Liver (tissue), 8 donors: ENCODE measurements at regions not wholly inside any gene's neighbourhood (a gene's known extent, or its start where the extent isn't known, plus 50 kb on each side); places are given as distances from the start of the nearest gene placed in this dataset.

Source experiments
- DNase-seq: peaks from one replicate; pipeline ENCODE4 v3.0.0-alpha.2; 2017; ENCODE audit warnings: low spot score
- H3K27ac ChIP-seq, 2 donors: one replicate each; pipeline ENCODE4 v1.7.0; 2013; ENCODE audit warnings: inconsistent platforms in 2 of 2, low read length in 2 of 2, control low read depth in 1 of 2, low read depth in 1 of 2, mild to moderate bottlenecking in 1 of 2
- H3K27me3 ChIP-seq, 4 donors: one replicate each; pipeline versions ENCODE4 v1.6.1 to v1.7.0; 2013; ENCODE audit warnings: low read length in 3 of 4, inconsistent platforms in 1 of 4, mild to moderate bottlenecking in 1 of 4, moderate library complexity in 1 of 4; ENCODE audit not compliant: control insufficient read depth in 4 of 4, insufficient read depth in 4 of 4
- H3K36me3 ChIP-seq, 4 donors: one replicate each; pipeline versions ENCODE4 v1.6.1 to v1.7.0; 2013; ENCODE audit warnings: low read length in 3 of 4, mild to moderate bottlenecking in 3 of 4, low read depth in 1 of 4, moderate library complexity in 1 of 4; ENCODE audit not compliant: control insufficient read depth in 4 of 4, insufficient read depth in 3 of 4
- H3K4me1 ChIP-seq, 4 donors: one replicate each; pipeline versions ENCODE4 v1.6.1 to v1.7.0; 2013; ENCODE audit warnings: low read length in 3 of 4, mild to moderate bottlenecking in 3 of 4, moderate library complexity in 1 of 4; ENCODE audit not compliant: control insufficient read depth in 4 of 4, insufficient read depth in 4 of 4
- H3K4me3 ChIP-seq, 3 donors: one replicate each; pipeline versions ENCODE4 v1.6.1 to v1.7.0; 2013; ENCODE audit warnings: low read length in 3 of 3, control low read depth in 1 of 3, low read depth in 1 of 3, mild to moderate bottlenecking in 1 of 3
- H3K9ac ChIP-seq, 2 donors: one replicate each; pipeline ENCODE4 v1.7.0; 2013; ENCODE audit warnings: low read length in 2 of 2, mild to moderate bottlenecking in 2 of 2, moderate library complexity in 2 of 2, control low read depth in 1 of 2, low read depth in 1 of 2
- H3K9me3 ChIP-seq, 4 donors: one replicate each; pipeline versions ENCODE4 v1.6.1 to v1.7.0; 2013; ENCODE audit warnings: low read length in 3 of 4; ENCODE audit not compliant: control insufficient read depth in 4 of 4
- ATF3 ChIP-seq: IDR thresholded peaks from 2 replicates; pipeline ENCODE4 v1.6.1; 2016; ENCODE audit warnings: antibody characterized with exemption
- CTCF ChIP-seq: fragments of 150-350 bp; IDR thresholded peaks from 2 replicates; pipeline ENCODE4 v1.5.1; 2017; ENCODE audit warnings: improper control_type of control experiment, low read depth, low read length; ENCODE audit not compliant: missing input control
- EGR1 ChIP-seq, 2 donors: IDR thresholded peaks; 2 replicates each; pipeline ENCODE4 v1.6.1; 2016 to 2018; ENCODE audit warnings: antibody characterized with exemption in 2 of 2, low read depth in 2 of 2
- FOXA2 ChIP-seq: IDR thresholded peaks from 2 replicates; pipeline ENCODE4 v1.6.1; 2016; ENCODE audit warnings: antibody characterized with exemption
- GABPA ChIP-seq, 2 donors: IDR thresholded peaks in 1 of 2; conservative IDR thresholded peaks in 1 of 2; 2 replicates each; pipeline ENCODE4 v1.6.1; 2016; ENCODE audit warnings: antibody characterized with exemption in 2 of 2, mild to moderate bottlenecking in 1 of 2, moderate library complexity in 1 of 2
- HNF4A ChIP-seq, 2 donors: conservative IDR thresholded peaks; 2 replicates each; pipeline ENCODE4 v1.6.1; 2016; ENCODE audit warnings: antibody characterized with exemption in 2 of 2, mild to moderate bottlenecking in 2 of 2
- HNF4G ChIP-seq: IDR thresholded peaks from 2 replicates; pipeline ENCODE4 v1.6.1; 2016; ENCODE audit warnings: antibody characterized with exemption
- JUND ChIP-seq, 2 donors: IDR thresholded peaks; 2 replicates each; pipeline ENCODE4 v1.6.1; 2016; ENCODE audit warnings: antibody characterized with exemption in 2 of 2
- MAX ChIP-seq: IDR thresholded peaks from 2 replicates; pipeline ENCODE4 v1.6.1; 2016; ENCODE audit warnings: antibody characterized with exemption
- NR2F2 ChIP-seq: IDR thresholded peaks from 2 replicates; pipeline ENCODE4 v1.6.1; 2016; ENCODE audit warnings: antibody characterized with exemption
- REST ChIP-seq: IDR thresholded peaks from 2 replicates; pipeline ENCODE4 v1.6.1; 2016; ENCODE audit warnings: antibody characterized with exemption, mild to moderate bottlenecking
- SP1 ChIP-seq: IDR thresholded peaks from 2 replicates; pipeline ENCODE4 v1.6.1; 2018; ENCODE audit warnings: antibody characterized with exemption, mild to moderate bottlenecking
- TAF1 ChIP-seq: conservative IDR thresholded peaks from 2 replicates; pipeline ENCODE4 v1.6.1; 2016; ENCODE audit warnings: antibody characterized with exemption, mild to moderate bottlenecking
- WGBS: extraction: QIAGEN DNeasy Blood & Tissue Kit; methylation state at CpG from one replicate; pipeline ENCODE4 v1.1.7; 2013; 5-methylcytosine and 5-hydroxymethylcytosine counted together
- TF ChIP-seq, protein P1 (sequence below): IDR thresholded peaks from 2 replicates; pipeline ENCODE4 v1.6.1; 2016; ENCODE audit warnings: antibody characterized with exemption
- donor health status: healthy.
- donor health status: healthy.
- donor health status: healthy.
- donor health status: healthy.
- donor health status: healthy.

DNA sequence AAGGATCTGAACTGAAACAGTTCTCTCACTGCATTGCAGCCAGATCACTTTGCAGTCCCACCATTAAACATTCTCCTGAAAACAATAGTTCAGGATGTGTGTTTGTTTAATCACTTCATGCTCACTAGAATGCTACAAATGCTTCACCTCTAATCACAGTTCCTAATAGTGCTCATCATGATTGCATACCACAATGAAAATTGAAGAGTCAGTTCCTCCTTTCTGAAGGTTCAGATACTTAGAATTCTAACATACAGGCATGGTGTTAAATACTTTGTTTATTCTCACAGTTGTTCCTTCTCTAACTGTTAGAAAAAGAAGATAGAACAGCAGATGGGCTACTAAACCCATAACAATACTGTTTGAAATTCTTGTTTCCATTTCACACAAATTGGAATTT lies 622.3 kb upstream of the ACVR2A start (continued):
- TF ChIP-seq CTCF (no peak), GABPA (IDR thresholded peaks at IDR 0.05 in 1 of 2, conservative IDR thresholded peaks at IDR 0.05 in 1 of 2) (no peak), JUND (IDR thresholded peaks at IDR 0.05) (no peak), NR2F2 (no peak)

DNA sequence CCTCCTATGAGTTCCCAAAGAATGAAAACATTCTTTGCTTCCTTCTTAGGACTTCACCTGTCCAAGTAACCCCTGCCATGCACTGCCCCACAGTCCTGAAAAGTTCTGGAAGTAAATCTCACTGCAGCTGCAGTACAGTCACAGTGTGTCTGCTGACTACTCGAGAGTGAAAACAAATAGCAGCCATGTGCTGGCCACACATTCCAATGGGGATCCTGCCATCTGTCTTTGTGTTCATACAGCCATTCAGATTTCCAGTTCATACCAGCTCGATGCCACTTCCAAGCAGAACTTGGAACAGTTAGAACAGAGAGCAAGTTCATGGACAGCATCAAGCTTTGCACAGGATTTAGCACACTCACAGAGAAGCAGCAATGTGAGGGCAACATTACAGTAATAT lies 629.9 kb upstream of the ACVR2A start:
- no peaks in the 10 kb centered on the region for H3K9me3 ChIP-seq
- no peaks in the 10 kb centered on the region for H3K27me3 ChIP-seq
- H3K9ac ChIP-seq: no peak overlapping the region
- H3K36me3 ChIP-seq: no peaks in the 10 kb centered on the region
- H3K4me1 ChIP-seq: no peaks in the 10 kb centered on the region
- TF ChIP-seq HNF4A (conservative IDR thresholded peaks at IDR 0.05): no peak
- TF ChIP-seq, protein P1, sequence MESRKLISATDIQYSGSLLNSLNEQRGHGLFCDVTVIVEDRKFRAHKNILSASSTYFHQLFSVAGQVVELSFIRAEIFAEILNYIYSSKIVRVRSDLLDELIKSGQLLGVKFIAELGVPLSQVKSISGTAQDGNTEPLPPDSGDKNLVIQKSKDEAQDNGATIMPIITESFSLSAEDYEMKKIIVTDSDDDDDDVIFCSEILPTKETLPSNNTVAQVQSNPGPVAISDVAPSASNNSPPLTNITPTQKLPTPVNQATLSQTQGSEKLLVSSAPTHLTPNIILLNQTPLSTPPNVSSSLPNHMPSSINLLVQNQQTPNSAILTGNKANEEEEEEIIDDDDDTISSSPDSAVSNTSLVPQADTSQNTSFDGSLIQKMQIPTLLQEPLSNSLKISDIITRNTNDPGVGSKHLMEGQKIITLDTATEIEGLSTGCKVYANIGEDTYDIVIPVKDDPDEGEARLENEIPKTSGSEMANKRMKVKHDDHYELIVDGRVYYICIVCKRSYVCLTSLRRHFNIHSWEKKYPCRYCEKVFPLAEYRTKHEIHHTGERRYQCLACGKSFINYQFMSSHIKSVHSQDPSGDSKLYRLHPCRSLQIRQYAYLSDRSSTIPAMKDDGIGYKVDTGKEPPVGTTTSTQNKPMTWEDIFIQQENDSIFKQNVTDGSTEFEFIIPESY: no peak
- WGBS: 60% methylated on average over 2 of the region's 2 CpGs
- H3K4me3 ChIP-seq: no peak overlapping the region
- DNase-seq: no peak
- no peak overlapping the region for H3K27ac ChIP-seq

GRCh38 chr2:147211484-147211883 lies 633.3 kb upstream of the ACVR2A start:
- Histone ChIP-seq H3K4me3 (no peak overlapping the region), H3K9ac (no peak overlapping the region), H3K4me1 (no peaks in the 10 kb centered on the region), H3K27ac (no peak overlapping the region), H3K9me3 (no peaks in the 10 kb centered on the region), H3K27me3 (no peaks in the 10 kb centered on the region), H3K36me3 (no peaks in the 10 kb centered on the region)
- no peak for DNase-seq
- TF ChIP-seq FOXA2 (no peak), HNF4A (conservative IDR thresholded peaks at IDR 0.05) (no peak)
- TF ChIP-seq, protein P1: no peak

- H3K36me3 ChIP-seq: no peaks in the 10 kb centered on the region
- DNase-seq: no peak
- no peak overlapping the region for H3K9ac ChIP-seq
- peaks cover 0 to 3% (median 0%) of the 10 kb centered on the region in 4 donors for H3K9me3 ChIP-seq
- H3K4me3 ChIP-seq: no peak overlapping the region
- no peaks in the 10 kb centered on the region for H3K4me1 ChIP-seq
- no peak overlapping the region for H3K27ac ChIP-seq
- no peaks in the 10 kb centered on the region for H3K27me3 ChIP-seq
- TF ChIP-seq CTCF (no peak), SP1 (no peak), REST (no peak), EGR1 (IDR thresholded peaks at IDR 0.05; ENCODE audit: low read depth in 2 of 2) (no peak), HNF4G (no peak), TAF1 (no peak), ATF3 (no peak), FOXA2 (no peak), MAX (no peak), JUND (IDR thresholded peaks at IDR 0.05) (no peak)
Measured at GRCh38 chr2:147204102-147204501, 640.7 kb upstream of the ACVR2A start.
